ENCODE measurements at regions not wholly inside any gene's neighbourhood (a gene's known extent, or its start where the extent isn't known, plus 50 kb on each side); places are given as distances from the start of the nearest gene placed in this dataset.

DNA sequence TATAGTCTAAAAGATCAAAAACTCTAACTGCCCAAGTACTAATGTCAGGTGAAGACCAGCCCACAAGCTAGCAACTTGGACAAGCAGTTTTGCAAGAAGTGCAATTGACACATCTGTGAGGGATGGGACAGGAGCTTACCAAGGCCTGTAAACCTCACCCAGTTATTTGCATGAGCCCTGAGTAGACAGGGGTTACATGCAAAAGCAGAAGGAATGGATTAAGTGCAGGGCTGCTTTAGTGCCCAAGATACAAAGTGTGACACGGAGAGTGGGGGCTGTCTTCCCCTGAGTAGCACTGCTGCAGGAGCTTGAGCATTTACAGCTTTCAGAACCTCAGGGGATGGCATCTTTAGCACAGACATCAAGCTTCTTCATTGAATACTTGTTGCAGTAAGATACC is 286.7 kb downstream of the ELAVL2 start:
- TF ChIP-seq, protein P1, sequence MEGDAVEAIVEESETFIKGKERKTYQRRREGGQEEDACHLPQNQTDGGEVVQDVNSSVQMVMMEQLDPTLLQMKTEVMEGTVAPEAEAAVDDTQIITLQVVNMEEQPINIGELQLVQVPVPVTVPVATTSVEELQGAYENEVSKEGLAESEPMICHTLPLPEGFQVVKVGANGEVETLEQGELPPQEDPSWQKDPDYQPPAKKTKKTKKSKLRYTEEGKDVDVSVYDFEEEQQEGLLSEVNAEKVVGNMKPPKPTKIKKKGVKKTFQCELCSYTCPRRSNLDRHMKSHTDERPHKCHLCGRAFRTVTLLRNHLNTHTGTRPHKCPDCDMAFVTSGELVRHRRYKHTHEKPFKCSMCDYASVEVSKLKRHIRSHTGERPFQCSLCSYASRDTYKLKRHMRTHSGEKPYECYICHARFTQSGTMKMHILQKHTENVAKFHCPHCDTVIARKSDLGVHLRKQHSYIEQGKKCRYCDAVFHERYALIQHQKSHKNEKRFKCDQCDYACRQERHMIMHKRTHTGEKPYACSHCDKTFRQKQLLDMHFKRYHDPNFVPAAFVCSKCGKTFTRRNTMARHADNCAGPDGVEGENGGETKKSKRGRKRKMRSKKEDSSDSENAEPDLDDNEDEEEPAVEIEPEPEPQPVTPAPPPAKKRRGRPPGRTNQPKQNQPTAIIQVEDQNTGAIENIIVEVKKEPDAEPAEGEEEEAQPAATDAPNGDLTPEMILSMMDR (IDR thresholded peaks at IDR 0.05; ENCODE audit: low read depth, low read length) = no peak
- TF ChIP-seq POLR2A (IDR thresholded peaks at IDR 0.05; ENCODE audit: extremely low read depth, insufficient read length) (no peak), MYC (IDR thresholded peaks at IDR 0.05; ENCODE audit: low read depth, low read length) (no peak)
